ENCODE measurements at regions not wholly inside any gene's neighbourhood (a gene's known extent, or its start where the extent isn't known, plus 50 kb on each side); places are given as distances from the start of the nearest gene placed in this dataset.

DNA sequence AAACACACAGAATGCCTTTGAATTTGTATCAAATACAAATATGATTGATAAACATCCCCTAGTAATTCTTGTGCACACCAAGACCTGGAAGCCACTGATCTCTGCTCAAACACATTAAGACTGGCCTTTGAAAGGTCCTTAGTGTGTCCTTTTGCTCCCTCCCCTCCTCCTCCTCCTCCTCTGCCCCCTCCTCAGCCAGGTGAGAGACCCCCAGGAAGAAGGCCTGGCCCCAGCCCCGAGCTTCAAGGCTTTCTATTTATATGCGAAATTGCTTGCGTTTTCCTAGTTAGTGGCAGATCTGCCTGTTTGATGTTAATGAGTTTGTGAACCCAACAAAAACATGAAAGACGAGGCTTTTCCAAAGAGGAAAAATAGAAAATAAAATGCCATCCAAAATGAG lies 63.6 kb upstream of the TCF7L2 start:
- DNase-seq = no peak
- Histone ChIP-seq H2BK120ac (ENCODE audit: low read depth, low read length) (no peak overlapping the region), H3K18ac (ENCODE audit: low read depth in 1 of 2, low read length in 2 of 2) (no peak overlapping the region), H3K4me2 (ENCODE audit: low read length, poor library complexity, severe bottlenecking) (no peak overlapping the region), H2AK5ac (ENCODE audit: low read length, severe bottlenecking) (no peak overlapping the region), H4K8ac (ENCODE audit: low read length) (no peak overlapping the region), H3K4ac (ENCODE audit: low read depth in 1 of 2, low read length in 2 of 2) (no peak overlapping the region), H3K9ac (ENCODE audit: low read length) (no peak overlapping the region), H3K23ac (ENCODE audit: low read length in 2 of 2) (no peak overlapping the region), H2BK12ac (ENCODE audit: low read length in 2 of 2) (no peak overlapping the region), H3K14ac (ENCODE audit: low read length in 2 of 2) (no peak overlapping the region), H4K91ac (ENCODE audit: low read length) (no peak overlapping the region), H2BK5ac (ENCODE audit: low read depth, low read length, poor library complexity, severe bottlenecking) (no peak overlapping the region), H3K9me3 (ENCODE audit: control insufficient read depth, low read length) (peaks cover 5% of the 10 kb centered on the region), H3K36me3 (ENCODE audit: control insufficient read depth in 1 of 2, insufficient read depth in 2 of 2, low read depth in 1 of 2, low read length in 2 of 2) (no peaks in the 10 kb centered on the region), H2AFZ (ENCODE audit: low read depth, low read length) (no peak overlapping the region), H3K27me3 (ENCODE audit: control insufficient read depth in 1 of 2, insufficient read depth in 1 of 2, low read length in 2 of 2) (peaks cover 0 to 7% of the 10 kb centered on the region in 2 experiments), H2BK15ac (ENCODE audit: low read depth, poor library complexity, severe bottlenecking) (no peak overlapping the region), H3K4me1 (ENCODE audit: control insufficient read depth, insufficient read depth, low read depth, low read length) (no peaks in the 10 kb centered on the region), H3K27ac (ENCODE audit: low read length, poor library complexity, severe bottlenecking) (no peak overlapping the region), H3K4me3 (ENCODE audit: insufficient read depth in 1 of 2, low read depth in 1 of 2, low read length in 2 of 2) (no peak overlapping the region), H3K79me1 (replicated peaks; ENCODE audit: low read length, poor library complexity, severe bottlenecking) (no peaks in the 10 kb centered on the region)
- WGBS = 93% methylated on average over 3 of the region's 4 CpGs

DNA sequence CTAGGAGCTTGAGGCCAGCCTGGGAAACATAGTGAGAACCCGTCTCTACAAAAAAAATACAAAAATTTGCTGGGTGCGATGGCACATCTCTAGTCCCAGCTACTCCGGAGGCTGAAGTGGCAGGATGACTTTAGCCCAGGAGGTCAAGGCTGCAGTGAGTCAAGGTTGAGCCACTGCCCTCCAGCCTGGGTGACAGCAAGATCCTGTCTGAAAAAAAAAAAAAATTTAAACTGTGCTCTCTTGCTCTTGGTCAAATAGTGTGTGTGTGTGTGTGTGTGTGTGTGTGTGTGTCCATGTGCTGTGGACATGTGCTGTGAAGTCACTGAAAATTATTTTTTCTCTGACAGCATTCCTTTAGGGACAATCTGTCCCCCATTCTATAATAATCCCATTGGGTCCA lies 62.1 kb upstream of the TCF7L2 start:
- H3K4me3 ChIP-seq (ENCODE audit: insufficient read depth in 1 of 2, low read depth in 1 of 2, low read length in 2 of 2) = no peak overlapping the region
- H3K27ac ChIP-seq (ENCODE audit: low read length, poor library complexity, severe bottlenecking) = no peak overlapping the region
- WGBS = 71% methylated on average over 3 of the region's 3 CpGs

DNA sequence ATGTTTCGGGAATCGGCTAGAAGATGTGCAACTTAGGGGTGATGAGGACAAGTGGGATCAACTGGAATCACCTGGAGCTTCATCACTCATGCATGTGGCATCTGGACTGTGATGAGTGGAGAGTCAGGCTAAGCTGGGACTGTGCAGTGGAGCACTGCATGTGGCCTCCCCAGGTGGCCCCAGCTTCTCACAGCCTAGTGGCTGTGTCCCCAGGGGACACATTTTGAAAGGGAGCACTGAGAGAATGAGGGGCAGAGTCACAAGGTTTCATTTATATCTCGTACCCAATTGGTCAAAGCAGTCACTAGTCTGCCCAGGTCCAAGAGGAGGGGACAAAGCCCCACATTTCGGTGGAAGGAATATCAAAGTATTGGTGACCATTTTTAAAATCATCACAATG lies 54.8 kb upstream of the TCF7L2 start:
- H3K36me3 ChIP-seq (ENCODE audit: control insufficient read depth in 1 of 2, insufficient read depth in 2 of 2, low read depth in 1 of 2, low read length in 2 of 2) = no peaks in the 10 kb centered on the region
- no peaks in the 10 kb centered on the region for H3K27me3 ChIP-seq (ENCODE audit: control insufficient read depth in 1 of 2, insufficient read depth in 1 of 2, low read length in 2 of 2)
- H3K4me3 ChIP-seq (ENCODE audit: insufficient read depth in 1 of 2, low read depth in 1 of 2, low read length in 2 of 2) = no peak overlapping the region
- no peak overlapping the region for H2BK5ac ChIP-seq (ENCODE audit: low read depth, low read length, poor library complexity, severe bottlenecking)
- H3K27ac ChIP-seq (ENCODE audit: low read length, poor library complexity, severe bottlenecking) = no peak overlapping the region
- H3K4me2 ChIP-seq (ENCODE audit: low read length, poor library complexity, severe bottlenecking) = no peak overlapping the region
- H3K9ac ChIP-seq (ENCODE audit: low read length) = no peak overlapping the region
- peak overlapping the region; percentile 23 for H2BK15ac ChIP-seq (ENCODE audit: low read depth, poor library complexity, severe bottlenecking)
- H3K4me1 ChIP-seq (ENCODE audit: control insufficient read depth, insufficient read depth, low read depth, low read length) = peaks cover 11% of the 10 kb centered on the region
- H3K79me1 ChIP-seq (replicated peaks; ENCODE audit: low read length, poor library complexity, severe bottlenecking) = no peaks in the 10 kb centered on the region
- no peak overlapping the region for H2BK120ac ChIP-seq (ENCODE audit: low read depth, low read length)
- no peak overlapping the region for H3K4ac ChIP-seq (ENCODE audit: low read depth in 1 of 2, low read length in 2 of 2)
- no peak overlapping the region for H2BK12ac ChIP-seq (ENCODE audit: low read length in 2 of 2)
- H4K91ac ChIP-seq (ENCODE audit: low read length) = no peak overlapping the region
- DNase-seq = no peak
- no peak overlapping the region for H4K8ac ChIP-seq (ENCODE audit: low read length)
- WGBS = 95% methylated on average over 2 of the region's 4 CpGs
- no peak overlapping the region for H2AK5ac ChIP-seq (ENCODE audit: low read length, severe bottlenecking)
- H3K14ac ChIP-seq (ENCODE audit: low read length in 2 of 2) = no peak overlapping the region
- H3K18ac ChIP-seq (ENCODE audit: low read depth in 1 of 2, low read length in 2 of 2) = no peak overlapping the region
- no peak overlapping the region for H2AFZ ChIP-seq (ENCODE audit: low read depth, low read length)
- no peak overlapping the region for H3K23ac ChIP-seq (ENCODE audit: low read length in 2 of 2)
- peaks cover 2% of the 10 kb centered on the region for H3K9me3 ChIP-seq (ENCODE audit: control insufficient read depth, low read length)

More for the DNA sequence above, 62.1 kb upstream of the TCF7L2 start:
- Histone ChIP-seq H3K18ac (ENCODE audit: low read depth in 1 of 2, low read length in 2 of 2) (no peak overlapping the region), H3K79me1 (replicated peaks; ENCODE audit: low read length, poor library complexity, severe bottlenecking) (no peaks in the 10 kb centered on the region), H3K4me2 (ENCODE audit: low read length, poor library complexity, severe bottlenecking) (no peak overlapping the region), H3K9ac (ENCODE audit: low read length) (no peak overlapping the region), H2AK5ac (ENCODE audit: low read length, severe bottlenecking) (no peak overlapping the region), H3K4me1 (ENCODE audit: control insufficient read depth, insufficient read depth, low read depth, low read length) (no peaks in the 10 kb centered on the region), H3K27me3 (ENCODE audit: control insufficient read depth in 1 of 2, insufficient read depth in 1 of 2, low read length in 2 of 2) (peaks cover 0 to 7% of the 10 kb centered on the region in 2 experiments), H3K14ac (ENCODE audit: low read length in 2 of 2) (no peak overlapping the region), H2BK12ac (ENCODE audit: low read length in 2 of 2) (no peak overlapping the region), H2BK120ac (ENCODE audit: low read depth, low read length) (no peak overlapping the region), H4K91ac (ENCODE audit: low read length) (no peak overlapping the region), H2BK5ac (ENCODE audit: low read depth, low read length, poor library complexity, severe bottlenecking) (no peak overlapping the region), H2AFZ (ENCODE audit: low read depth, low read length) (no peak overlapping the region), H3K36me3 (ENCODE audit: control insufficient read depth in 1 of 2, insufficient read depth in 2 of 2, low read depth in 1 of 2, low read length in 2 of 2) (no peaks in the 10 kb centered on the region), H4K8ac (ENCODE audit: low read length) (no peak overlapping the region), H3K9me3 (ENCODE audit: control insufficient read depth, low read length) (peaks cover 5% of the 10 kb centered on the region), H3K23ac (ENCODE audit: low read length in 2 of 2) (no peak overlapping the region), H2BK15ac (ENCODE audit: low read depth, poor library complexity, severe bottlenecking) (no peak overlapping the region), H3K4ac (ENCODE audit: low read depth in 1 of 2, low read length in 2 of 2) (no peak overlapping the region)
- DNase-seq = no peak

DNA sequence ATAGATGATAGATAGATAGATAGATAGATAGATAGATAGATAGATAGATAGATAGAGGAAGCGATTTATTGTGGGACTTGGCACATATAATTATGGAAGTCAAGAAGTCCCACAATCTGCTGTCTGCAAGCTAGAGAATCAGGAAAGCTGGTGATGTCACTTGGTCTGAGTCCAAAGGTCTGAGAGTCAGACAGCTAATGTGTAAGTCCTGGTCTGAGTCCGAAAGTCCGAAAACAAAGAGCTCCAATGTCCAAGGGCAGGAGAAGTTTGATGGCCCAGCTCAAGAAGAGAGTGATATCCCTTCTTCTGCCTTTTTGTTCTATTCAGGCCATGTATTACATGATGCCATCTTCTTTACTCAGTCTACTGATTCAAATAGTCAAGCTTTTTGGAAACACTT lies 53.8 kb upstream of the TCF7L2 start:
- H3K36me3 ChIP-seq (ENCODE audit: control insufficient read depth in 1 of 2, insufficient read depth in 2 of 2, low read depth in 1 of 2, low read length in 2 of 2) = no peaks in the 10 kb centered on the region
- H3K4me2 ChIP-seq (ENCODE audit: low read length, poor library complexity, severe bottlenecking) = no peak overlapping the region
- no peaks in the 10 kb centered on the region for H3K79me1 ChIP-seq (replicated peaks; ENCODE audit: low read length, poor library complexity, severe bottlenecking)
- no peak overlapping the region for H2BK15ac ChIP-seq (ENCODE audit: low read depth, poor library complexity, severe bottlenecking)
- no peak overlapping the region for H3K27ac ChIP-seq (ENCODE audit: low read length, poor library complexity, severe bottlenecking)
- H2AFZ ChIP-seq (ENCODE audit: low read depth, low read length) = no peak overlapping the region
- no peak overlapping the region for H3K4ac ChIP-seq (ENCODE audit: low read depth in 1 of 2, low read length in 2 of 2)
- no peaks in the 10 kb centered on the region for H3K27me3 ChIP-seq (ENCODE audit: control insufficient read depth in 1 of 2, insufficient read depth in 1 of 2, low read length in 2 of 2)
- H3K9me3 ChIP-seq (ENCODE audit: control insufficient read depth, low read length) = peaks cover 2% of the 10 kb centered on the region
- no peak for DNase-seq
- H2AK5ac ChIP-seq (ENCODE audit: low read length, severe bottlenecking) = no peak overlapping the region
- 96% methylated on average over 3 of the region's 3 CpGs for WGBS
- no peak overlapping the region for H3K18ac ChIP-seq (ENCODE audit: low read depth in 1 of 2, low read length in 2 of 2)
- H2BK5ac ChIP-seq (ENCODE audit: low read depth, low read length, poor library complexity, severe bottlenecking) = no peak overlapping the region
- H3K9ac ChIP-seq (ENCODE audit: low read length) = no peak overlapping the region
- no peak overlapping the region for H2BK12ac ChIP-seq (ENCODE audit: low read length in 2 of 2)
- no peak overlapping the region for H4K91ac ChIP-seq (ENCODE audit: low read length)
- no peak overlapping the region for H4K8ac ChIP-seq (ENCODE audit: low read length)
- no peak overlapping the region for H3K4me3 ChIP-seq (ENCODE audit: insufficient read depth in 1 of 2, low read depth in 1 of 2, low read length in 2 of 2)
- H3K23ac ChIP-seq (ENCODE audit: low read length in 2 of 2) = no peak overlapping the region
- peaks cover 11% of the 10 kb centered on the region for H3K4me1 ChIP-seq (ENCODE audit: control insufficient read depth, insufficient read depth, low read depth, low read length)
- H2BK120ac ChIP-seq (ENCODE audit: low read depth, low read length) = no peak overlapping the region
- H3K14ac ChIP-seq (ENCODE audit: low read length in 2 of 2) = no peak overlapping the region

Measured in mesenchymal stem cell (in vitro differentiated cells and primary cell).